ENCODE measurements at regions not wholly inside any gene's neighbourhood (a gene's known extent, or its start where the extent isn't known, plus 50 kb on each side); places are given as distances from the start of the nearest gene placed in this dataset.

- TF ChIP-seq CTCF (IDR thresholded peaks at IDR 0.05) (no peak), POLR2A (IDR thresholded peaks at IDR 0.05) (no peak)
Measured at GRCh38 chr3:106209482-106209881, 340.7 kb upstream of the CBLB start.

Data from body of pancreas (tissue), 4 donors.